HG03558 (cell line): ENCODE measurements at regions not wholly inside any gene's neighbourhood (a gene's known extent, or its start where the extent isn't known, plus 50 kb on each side); places are given as distances from the start of the nearest gene placed in this dataset.

Experiments
- ATAC-seq: cut with Tn5 transposase; IDR thresholded peaks from one replicate; pipeline ENCODE4 v1.9.1; 2021; ENCODE audit warnings: moderate number of reproducible peaks; ENCODE audit not compliant: unreplicated experiment; ENCODE audit errors: extremely low read depth

- no peak for ATAC-seq
These were observed 2357.8 kb downstream of the MAT2B start for GRCh38 chr5:165863239-165863638.

GRCh38 chr5:165871291-165871690, 2365.9 kb downstream of the MAT2B start:
- ATAC-seq, result no peak

GRCh38 chr5:165874851-165875250, 2369.4 kb downstream of the MAT2B start:
- ATAC-seq, result no peak

- no peak for ATAC-seq
These were observed 2371.1 kb downstream of the MAT2B start for GRCh38 chr5:165876538-165876937.

- ATAC-seq, result no peak
These were observed 2372.1 kb downstream of the MAT2B start for GRCh38 chr5:165877475-165877874.

GRCh38 chr5:165881259-165881658, 2375.8 kb downstream of the MAT2B start:
- no peak for ATAC-seq

GRCh38 chr5:165882099-165882498, 2376.7 kb downstream of the MAT2B start:
- no peak for ATAC-seq

- ATAC-seq, result no peak
These were observed 2380.4 kb downstream of the MAT2B start for GRCh38 chr5:165885623-165886350.

GRCh38 chr5:165887147-165887546, 2381.7 kb downstream of the MAT2B start:
- ATAC-seq, result no peak

GRCh38 chr5:165892383-165892782, 2387.0 kb downstream of the MAT2B start:
- ATAC-seq, result no peak

GRCh38 chr5:165894916-165895315, 2389.5 kb downstream of the MAT2B start:
- no peak for ATAC-seq

- no peak for ATAC-seq
These were observed 2387.6 kb upstream of the WWC1 start for GRCh38 chr5:165903835-165904234.

GRCh38 chr5:165906871-165907270, 2384.6 kb upstream of the WWC1 start:
- no peak for ATAC-seq

GRCh38 chr5:165913059-165913458, 2378.4 kb upstream of the WWC1 start:
- no peak for ATAC-seq

- ATAC-seq, result no peak
These were observed 2377.0 kb upstream of the WWC1 start for GRCh38 chr5:165914456-165914855.

- ATAC-seq, result no peak
These were observed 2372.2 kb upstream of the WWC1 start for GRCh38 chr5:165919196-165919595.

- no peak for ATAC-seq
These were observed 2370.8 kb upstream of the WWC1 start for GRCh38 chr5:165920655-165921054.

- ATAC-seq, result no peak
These were observed 2362.5 kb upstream of the WWC1 start for GRCh38 chr5:165928971-165929370.

- no peak for ATAC-seq
These were observed 2350.9 kb upstream of the WWC1 start for GRCh38 chr5:165940541-165940940.

- no peak for ATAC-seq
These were observed 2334.6 kb upstream of the WWC1 start for GRCh38 chr5:165956854-165957253.

- ATAC-seq, result no peak
These were observed 2309.8 kb upstream of the WWC1 start for GRCh38 chr5:165981671-165982070.

GRCh38 chr5:165996201-165996875, 2295.1 kb upstream of the WWC1 start:
- no peak for ATAC-seq
